IPS-15b (cell line): ENCODE measurements at regions not wholly inside any gene's neighbourhood (a gene's known extent, or its start where the extent isn't known, plus 50 kb on each side); places are given as distances from the start of the nearest gene placed in this dataset.
A peak's percentile ranks its signal among the peaks of the same experiment; 100 is the strongest.

Source experiments
- H3K27me3 ChIP-seq: one replicate; pipeline ENCODE4 v1.6.1; 2013; ENCODE audit warnings: low read length; ENCODE audit not compliant: control insufficient read depth, insufficient read depth
- H3K36me3 ChIP-seq: one replicate; pipeline ENCODE4 v1.6.1; 2013; ENCODE audit warnings: low read length; ENCODE audit not compliant: control insufficient read depth, insufficient read depth
- H3K4me1 ChIP-seq: one replicate; pipeline ENCODE4 v1.6.1; 2013; ENCODE audit warnings: mild to moderate bottlenecking, low read length; ENCODE audit not compliant: control insufficient read depth, insufficient read depth
- H3K4me3 ChIP-seq: one replicate; pipeline ENCODE4 v1.5.1; 2013; ENCODE audit warnings: low read depth, low read length
- H3K9ac ChIP-seq: one replicate; pipeline ENCODE4 v1.6.1; 2013; ENCODE audit warnings: low read depth, mild to moderate bottlenecking, low read length
- H3K9me3 ChIP-seq: one replicate; pipeline ENCODE4 v1.6.1; 2013; ENCODE audit warnings: mild to moderate bottlenecking, low read length; ENCODE audit not compliant: control insufficient read depth, insufficient read depth

GRCh38 chr6:26296857-26297648 lies 67.9 kb upstream of the BTN3A2 start:
- H3K9me3 ChIP-seq: no peaks in the 10 kb centered on the region
- H3K36me3 ChIP-seq: no peaks in the 10 kb centered on the region
- no peak overlapping the region for H3K4me3 ChIP-seq
- no peaks in the 10 kb centered on the region for H3K27me3 ChIP-seq
- no peak overlapping the region for H3K9ac ChIP-seq
- H3K4me1 ChIP-seq: no peaks in the 10 kb centered on the region

GRCh38 chr6:26299286-26300042 lies 65.5 kb upstream of the BTN3A2 start:
- H3K4me3 ChIP-seq: peak overlapping the region; percentile 70
- H3K9ac ChIP-seq: peak overlapping the region; percentile 37
- H3K4me1 ChIP-seq: no peaks in the 10 kb centered on the region
- no peaks in the 10 kb centered on the region for H3K36me3 ChIP-seq
- no peaks in the 10 kb centered on the region for H3K9me3 ChIP-seq
- H3K27me3 ChIP-seq: no peaks in the 10 kb centered on the region

GRCh38 chr6:26300043-26300331 lies 65.0 kb upstream of the BTN3A2 start:
- Histone ChIP-seq H3K36me3 (no peaks in the 10 kb centered on the region), H3K9me3 (no peaks in the 10 kb centered on the region), H3K9ac (peak overlapping the region; percentile 8), H3K27me3 (no peaks in the 10 kb centered on the region), H3K4me1 (no peaks in the 10 kb centered on the region), H3K4me3 (peak overlapping the region; percentile 35)

- Histone ChIP-seq H3K9me3 (no peaks in the 10 kb centered on the region), H3K9ac (no peak overlapping the region), H3K4me3 (no peak overlapping the region), H3K36me3 (no peaks in the 10 kb centered on the region), H3K27me3 (no peaks in the 10 kb centered on the region), H3K4me1 (no peaks in the 10 kb centered on the region)
Measured at GRCh38 chr6:26300359-26300758, 64.6 kb upstream of the BTN3A2 start.

- Histone ChIP-seq H3K4me1 (no peaks in the 10 kb centered on the region), H3K9ac (no peak overlapping the region), H3K27me3 (no peaks in the 10 kb centered on the region), H3K4me3 (no peak overlapping the region), H3K9me3 (no peaks in the 10 kb centered on the region), H3K36me3 (no peaks in the 10 kb centered on the region)
Measured at GRCh38 chr6:26300828-26301227, 64.2 kb upstream of the BTN3A2 start.

GRCh38 chr6:26301638-26302037 lies 63.4 kb upstream of the BTN3A2 start:
- no peak overlapping the region for H3K4me3 ChIP-seq

GRCh38 chr6:26302941-26303559 lies 61.9 kb upstream of the BTN3A2 start:
- Histone ChIP-seq H3K9me3 (no peaks in the 10 kb centered on the region), H3K27me3 (no peaks in the 10 kb centered on the region), H3K4me1 (no peaks in the 10 kb centered on the region), H3K36me3 (no peaks in the 10 kb centered on the region), H3K4me3 (no peak overlapping the region), H3K9ac (no peak overlapping the region)

More at GRCh38 chr6:26301638-26302037, 63.4 kb upstream of the BTN3A2 start:
- Histone ChIP-seq H3K4me1 (no peaks in the 10 kb centered on the region), H3K9me3 (no peaks in the 10 kb centered on the region), H3K36me3 (no peaks in the 10 kb centered on the region), H3K27me3 (no peaks in the 10 kb centered on the region), H3K9ac (no peak overlapping the region)

- Histone ChIP-seq H3K9ac (peak overlapping the region; percentile 68), H3K4me3 (peak overlapping the region; percentile 86)
Measured at GRCh38 chr6:26304213-26304796, 60.7 kb upstream of the BTN3A2 start.

GRCh38 chr6:26304797-26305640 lies 60.0 kb upstream of the BTN3A2 start:
- no peaks in the 10 kb centered on the region for H3K9me3 ChIP-seq
- peak overlapping the region; percentile 86 for H3K4me3 ChIP-seq
- H3K9ac ChIP-seq: peak overlapping the region; percentile 68
- H3K27me3 ChIP-seq: peaks cover 2% of the 10 kb centered on the region
- H3K4me1 ChIP-seq: no peaks in the 10 kb centered on the region
- no peaks in the 10 kb centered on the region for H3K36me3 ChIP-seq

More at GRCh38 chr6:26304213-26304796, 60.7 kb upstream of the BTN3A2 start:
- H3K36me3 ChIP-seq: no peaks in the 10 kb centered on the region
- no peaks in the 10 kb centered on the region for H3K9me3 ChIP-seq
- no peaks in the 10 kb centered on the region for H3K27me3 ChIP-seq
- no peaks in the 10 kb centered on the region for H3K4me1 ChIP-seq

- Histone ChIP-seq H3K4me3 (peak overlapping the region; percentile 86), H3K27me3 (peaks cover 6% of the 10 kb centered on the region), H3K4me1 (no peaks in the 10 kb centered on the region), H3K9ac (peak overlapping the region; percentile 32), H3K36me3 (no peaks in the 10 kb centered on the region), H3K9me3 (no peaks in the 10 kb centered on the region)
Measured at GRCh38 chr6:26305641-26305969, 59.4 kb upstream of the BTN3A2 start.

GRCh38 chr6:26306232-26306631 lies 58.8 kb upstream of the BTN3A2 start:
- Histone ChIP-seq H3K9ac (no peak overlapping the region), H3K27me3 (peaks cover 6% of the 10 kb centered on the region), H3K36me3 (no peaks in the 10 kb centered on the region), H3K4me1 (no peaks in the 10 kb centered on the region), H3K9me3 (no peaks in the 10 kb centered on the region), H3K4me3 (no peak overlapping the region)
